ENCODE measurements at regions not wholly inside any gene's neighbourhood (a gene's known extent, or its start where the extent isn't known, plus 50 kb on each side); places are given as distances from the start of the nearest gene placed in this dataset.

DNA sequence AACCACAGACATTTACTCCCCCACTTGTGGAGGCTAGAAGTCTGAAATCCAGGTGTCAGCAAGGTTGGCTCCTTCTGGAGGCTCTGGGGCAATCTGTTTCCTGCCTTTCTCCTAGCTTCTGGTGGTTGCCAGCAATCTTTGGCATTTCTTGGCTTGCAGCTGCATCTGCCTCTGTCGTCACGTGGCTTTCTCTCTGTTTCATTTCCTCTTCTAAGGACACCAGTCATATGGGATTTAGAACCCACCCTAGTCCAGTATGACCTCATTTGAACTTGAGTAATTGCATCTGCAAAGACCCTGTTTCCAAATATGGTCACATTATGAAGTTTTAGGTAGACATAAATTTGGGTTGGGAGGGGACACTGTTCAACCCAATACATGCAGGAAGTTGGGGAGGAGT is 56.2 kb upstream of the EPB41L1 start:
- DNase-seq: no peak
- Mint-ChIP-seq H3K4me3 (ENCODE audit: unreplicated experiment) (no peak overlapping the region), H3K36me3 (ENCODE audit: unreplicated experiment) (no peaks in the 10 kb centered on the region), H3K27me3 (ENCODE audit: unreplicated experiment) (peaks cover 12% of the 10 kb centered on the region), H3K9me3 (ENCODE audit: unreplicated experiment) (peaks cover 6% of the 10 kb centered on the region), H3K27ac (ENCODE audit: unreplicated experiment) (no peak overlapping the region), H3K4me1 (ENCODE audit: low read depth, unreplicated experiment) (peaks cover 18% of the 10 kb centered on the region)
- no peak for TF ChIP-seq CTCF (IDR thresholded peaks at IDR 0.05; ENCODE audit: partially characterized antibody, unreplicated experiment)

GRCh38 chr20:36099106-36099505 is 55.4 kb upstream of the EPB41L1 start:
- DNase-seq: no peak
- peaks cover 9% of the 10 kb centered on the region for H3K27me3 Mint-ChIP-seq (ENCODE audit: unreplicated experiment)
- H3K36me3 Mint-ChIP-seq (ENCODE audit: unreplicated experiment): no peaks in the 10 kb centered on the region
- H3K4me1 Mint-ChIP-seq (ENCODE audit: low read depth, unreplicated experiment): peaks cover 16% of the 10 kb centered on the region
- no peak overlapping the region for H3K4me3 Mint-ChIP-seq (ENCODE audit: unreplicated experiment)
- H3K9me3 Mint-ChIP-seq (ENCODE audit: unreplicated experiment): peaks cover 3% of the 10 kb centered on the region
- TF ChIP-seq CTCF (IDR thresholded peaks at IDR 0.05; ENCODE audit: partially characterized antibody, unreplicated experiment): no peak
- no peak overlapping the region for H3K27ac Mint-ChIP-seq (ENCODE audit: unreplicated experiment)

GRCh38 chr20:36101192-36101591 is 53.3 kb upstream of the EPB41L1 start:
- TF ChIP-seq CTCF (IDR thresholded peaks at IDR 0.05; ENCODE audit: partially characterized antibody, unreplicated experiment): no peak

GRCh38 chr20:36102306-36102705 is 52.2 kb upstream of the EPB41L1 start:
- Mint-ChIP-seq H3K4me1 (ENCODE audit: low read depth, unreplicated experiment) (peaks cover 15% of the 10 kb centered on the region), H3K36me3 (ENCODE audit: unreplicated experiment) (no peaks in the 10 kb centered on the region), H3K27ac (ENCODE audit: unreplicated experiment) (no peak overlapping the region), H3K27me3 (ENCODE audit: unreplicated experiment) (peaks cover 6% of the 10 kb centered on the region), H3K9me3 (ENCODE audit: unreplicated experiment) (peaks cover 3% of the 10 kb centered on the region), H3K4me3 (ENCODE audit: unreplicated experiment) (no peak overlapping the region)
- no peak for TF ChIP-seq CTCF (IDR thresholded peaks at IDR 0.05; ENCODE audit: partially characterized antibody, unreplicated experiment)
- no peak for DNase-seq

More at GRCh38 chr20:36101192-36101591, 53.3 kb upstream of the EPB41L1 start:
- H3K9me3 Mint-ChIP-seq (ENCODE audit: unreplicated experiment): peaks cover 3% of the 10 kb centered on the region
- H3K27me3 Mint-ChIP-seq (ENCODE audit: unreplicated experiment): peaks cover 6% of the 10 kb centered on the region
- H3K4me1 Mint-ChIP-seq (ENCODE audit: low read depth, unreplicated experiment): peaks cover 15% of the 10 kb centered on the region
- H3K27ac Mint-ChIP-seq (ENCODE audit: unreplicated experiment): peak overlapping the region; percentile 24
- DNase-seq: peak; percentile 59
- no peaks in the 10 kb centered on the region for H3K36me3 Mint-ChIP-seq (ENCODE audit: unreplicated experiment)
- no peak overlapping the region for H3K4me3 Mint-ChIP-seq (ENCODE audit: unreplicated experiment)

GRCh38 chr20:36102809-36103596 is 51.5 kb upstream of the EPB41L1 start:
- Mint-ChIP-seq H3K36me3 (ENCODE audit: unreplicated experiment) (no peaks in the 10 kb centered on the region), H3K9me3 (ENCODE audit: unreplicated experiment) (peaks cover 3% of the 10 kb centered on the region), H3K4me1 (ENCODE audit: low read depth, unreplicated experiment) (peaks cover 15% of the 10 kb centered on the region), H3K27ac (ENCODE audit: unreplicated experiment) (peak overlapping the region; percentile 72), H3K27me3 (ENCODE audit: unreplicated experiment) (peaks cover 6% of the 10 kb centered on the region), H3K4me3 (ENCODE audit: unreplicated experiment) (no peak overlapping the region)
- no peak for TF ChIP-seq CTCF (IDR thresholded peaks at IDR 0.05; ENCODE audit: partially characterized antibody, unreplicated experiment)
- no peak for DNase-seq
